Gastrocnemius medialis (tissue), 4 donors: ENCODE measurements at regions not wholly inside any gene's neighbourhood (a gene's known extent, or its start where the extent isn't known, plus 50 kb on each side); places are given as distances from the start of the nearest gene placed in this dataset.

ENCODE experiments used
- ATAC-seq, 2 donors: fragments of 150-250 bp; one replicate each; pipeline ENCODE4 v1.9.1; 2016
- DNase-seq, 2 donors: peaks; one replicate each; pipeline ENCODE4 v3.0.0-alpha.2; 2019
- H3K27ac ChIP-seq, 4 donors: fragments of 200-600 bp; sonication (generic); 1 replicate in 1 of 4; 2 replicates in 3 of 4; pipeline ENCODE4 v1.5.1; 2016 to 2018; ENCODE audit warnings: mild to moderate bottlenecking in 2 of 4, moderate library complexity in 1 of 4
- H3K27me3 ChIP-seq, 3 donors: fragments of 200-600 bp; sonication (generic) in 2 of 3; 1 replicate in 1 of 3; 2 replicates in 2 of 3; pipeline versions ENCODE4 v1.5.1 to v1.6.0; 2016 to 2019; ENCODE audit warnings: mild to moderate bottlenecking in 1 of 3, moderate library complexity in 1 of 3
- H3K36me3 ChIP-seq, 2 donors: fragments of 200-600 bp; sonication (generic) in 1 of 2; one replicate each; pipeline ENCODE4 v1.5.1; 2017 to 2018
- H3K4me1 ChIP-seq, 2 donors: fragments of 200-600 bp; sonication (generic) in 1 of 2; one replicate each; pipeline ENCODE4 v1.5.1; 2016 to 2017; ENCODE audit warnings: mild to moderate bottlenecking in 2 of 2
- H3K4me3 ChIP-seq, 4 donors: fragments of 200-600 bp; sonication (generic) in 3 of 4; 1 replicate in 1 of 4; 2 replicates in 3 of 4; pipeline ENCODE4 v1.5.1; 2016 to 2019; ENCODE audit warnings: mild to moderate bottlenecking in 2 of 4
- H3K9me3 ChIP-seq, 3 donors: fragments of 200-600 bp; sonication (generic) in 2 of 3; 1 replicate in 1 of 3; 2 replicates in 2 of 3; pipeline ENCODE4 v1.5.1; 2016 to 2019
- POLR2A ChIP-seq, 2 donors: fragments of 450-650 bp; IDR thresholded peaks; one replicate each; pipeline ENCODE4 v1.6.1; 2017; ENCODE audit warnings: antibody characterized with exemption in 2 of 2, mild to moderate bottlenecking in 2 of 2, moderate library complexity in 2 of 2
- in situ Hi-C, 4 donors: fragments of 200-750 bp; cut with MboI; loops; one replicate each; pipeline versions ENCODE4 v1.15.0 to v1.8.0; 2017; ENCODE audit warnings: low sequenced_read_pairs in 4 of 4
- intact Hi-C: fragments of 100-400 bp; cut with DNase I; formaldehyde crosslinking; loops from one replicate; pipeline ENCODE4 v1.15.1; 2023; ENCODE audit warnings: low total_unique reads
- TF ChIP-seq, protein P1 (sequence below), 5 experiments: fragments of 450-650 bp in 3 of 5; fragments of 200-600 bp in 2 of 5; sonication (generic) in 2 of 5; IDR thresholded peaks in 4 of 5; conservative IDR thresholded peaks in 1 of 5; 1 replicate in 4 of 5; 2 replicates in 1 of 5; pipeline ENCODE4 v1.5.1; 2016 to 2019; ENCODE audit warnings: antibody characterized with exemption in 5 of 5, mild to moderate bottlenecking in 3 of 5, moderate library complexity in 3 of 5

DNA sequence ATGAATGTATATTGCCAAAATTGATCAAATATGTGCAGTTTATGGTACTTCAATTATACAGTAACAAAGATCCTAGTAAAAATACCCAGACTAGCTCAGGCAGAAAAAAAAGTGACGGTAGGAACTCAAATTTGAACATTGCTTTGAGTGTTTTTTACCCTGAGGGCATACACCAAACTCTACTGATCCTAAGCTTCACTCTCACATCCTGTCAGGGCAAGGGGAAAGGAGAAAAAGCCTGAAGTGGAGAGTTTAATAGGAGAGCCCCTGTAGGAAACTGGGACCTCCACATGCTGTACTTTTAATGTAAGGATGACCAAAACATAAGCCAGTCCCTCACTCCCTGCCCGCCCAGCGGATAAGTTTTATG lies 59.8 kb upstream of the GNG12 start:
- intact Hi-C loops, result no loop called here
- no peak overlapping the region for H3K4me3 ChIP-seq
- H3K9me3 ChIP-seq, result no peaks in the 10 kb centered on the region
- in situ Hi-C loops, result no loop called here
- no peak overlapping the region for H3K27ac ChIP-seq
- no peaks in the 10 kb centered on the region for H3K27me3 ChIP-seq
- ATAC-seq, result no peak
- H3K36me3 ChIP-seq, result no peaks in the 10 kb centered on the region
- no peak for DNase-seq
- H3K4me1 ChIP-seq, result no peaks in the 10 kb centered on the region
- TF ChIP-seq, protein P1, sequence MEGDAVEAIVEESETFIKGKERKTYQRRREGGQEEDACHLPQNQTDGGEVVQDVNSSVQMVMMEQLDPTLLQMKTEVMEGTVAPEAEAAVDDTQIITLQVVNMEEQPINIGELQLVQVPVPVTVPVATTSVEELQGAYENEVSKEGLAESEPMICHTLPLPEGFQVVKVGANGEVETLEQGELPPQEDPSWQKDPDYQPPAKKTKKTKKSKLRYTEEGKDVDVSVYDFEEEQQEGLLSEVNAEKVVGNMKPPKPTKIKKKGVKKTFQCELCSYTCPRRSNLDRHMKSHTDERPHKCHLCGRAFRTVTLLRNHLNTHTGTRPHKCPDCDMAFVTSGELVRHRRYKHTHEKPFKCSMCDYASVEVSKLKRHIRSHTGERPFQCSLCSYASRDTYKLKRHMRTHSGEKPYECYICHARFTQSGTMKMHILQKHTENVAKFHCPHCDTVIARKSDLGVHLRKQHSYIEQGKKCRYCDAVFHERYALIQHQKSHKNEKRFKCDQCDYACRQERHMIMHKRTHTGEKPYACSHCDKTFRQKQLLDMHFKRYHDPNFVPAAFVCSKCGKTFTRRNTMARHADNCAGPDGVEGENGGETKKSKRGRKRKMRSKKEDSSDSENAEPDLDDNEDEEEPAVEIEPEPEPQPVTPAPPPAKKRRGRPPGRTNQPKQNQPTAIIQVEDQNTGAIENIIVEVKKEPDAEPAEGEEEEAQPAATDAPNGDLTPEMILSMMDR (IDR thresholded peaks at IDR 0.05 in 4 of 5, conservative IDR thresholded peaks at IDR 0.05 in 1 of 5), result no peak
- no peak for TF ChIP-seq POLR2A (IDR thresholded peaks at IDR 0.05)

DNA sequence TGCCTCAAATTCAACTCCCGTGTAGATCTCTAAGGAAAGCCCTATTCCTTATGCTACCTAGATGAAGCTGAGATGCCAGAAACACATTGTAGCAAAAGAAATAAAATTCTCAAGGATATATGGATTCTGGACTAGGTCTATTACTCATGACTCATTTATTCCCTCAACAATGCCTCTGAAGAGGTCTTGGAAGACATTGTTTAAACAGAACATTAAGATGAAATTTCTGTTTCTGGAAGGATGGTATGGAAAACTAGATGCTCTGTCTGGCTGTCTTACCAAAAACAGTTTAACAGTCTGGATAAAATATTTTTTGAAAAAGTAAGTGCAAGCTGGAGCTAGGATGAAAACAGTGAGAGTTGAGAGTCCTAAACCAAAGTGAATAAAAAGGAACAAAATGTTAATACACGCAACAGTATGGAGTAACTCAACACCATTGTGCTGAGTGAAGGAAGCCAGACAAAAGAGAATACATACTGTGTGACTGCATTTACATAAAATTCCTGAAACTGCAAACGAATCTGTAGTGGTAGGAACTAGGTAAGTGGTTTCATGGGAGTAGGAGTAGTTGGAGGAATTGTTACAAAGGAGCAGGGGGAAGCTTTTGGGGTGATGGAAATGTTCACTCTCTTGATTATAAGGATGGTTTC lies 59.3 kb upstream of the GNG12 start:
- H3K27ac ChIP-seq, result no peak overlapping the region

DNA sequence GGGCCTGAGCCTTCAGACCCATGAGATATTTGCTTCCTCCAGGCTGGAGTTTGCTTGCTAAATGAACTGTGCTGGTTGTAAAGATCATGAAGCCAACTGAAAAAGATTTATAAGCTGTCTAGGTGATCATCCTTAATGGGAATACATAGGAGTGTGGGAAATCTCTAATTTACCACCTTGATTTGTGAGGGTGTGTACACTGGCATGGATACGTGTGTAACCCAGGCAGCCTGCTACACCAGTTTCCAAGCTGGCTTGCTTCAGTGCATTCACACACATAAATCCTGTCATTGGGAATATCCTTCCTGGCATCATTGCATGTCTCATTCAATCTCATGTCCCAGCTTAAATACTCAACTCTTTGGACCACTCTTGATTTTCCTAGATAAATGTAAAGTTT lies 57.6 kb upstream of the GNG12 start:
- in situ Hi-C loops, result no loop called here
- H3K4me1 ChIP-seq, result no peaks in the 10 kb centered on the region
- no peak for DNase-seq
- no peaks in the 10 kb centered on the region for H3K27me3 ChIP-seq
- H3K4me3 ChIP-seq, result no peak overlapping the region
- no peak overlapping the region for H3K27ac ChIP-seq
- no peak for ATAC-seq
- H3K9me3 ChIP-seq, result no peaks in the 10 kb centered on the region
- intact Hi-C loops, result no loop called here
- no peaks in the 10 kb centered on the region for H3K36me3 ChIP-seq
- TF ChIP-seq POLR2A (IDR thresholded peaks at IDR 0.05), result no peak
- TF ChIP-seq, protein P1 (IDR thresholded peaks at IDR 0.05 in 4 of 5, conservative IDR thresholded peaks at IDR 0.05 in 1 of 5), result no peak

More for the DNA sequence above, 59.3 kb upstream of the GNG12 start:
- no peak for TF ChIP-seq POLR2A (IDR thresholded peaks at IDR 0.05)
- TF ChIP-seq, protein P1 (IDR thresholded peaks at IDR 0.05 in 4 of 5, conservative IDR thresholded peaks at IDR 0.05 in 1 of 5), result no peak
- ATAC-seq (no peak), DNase-seq (no peak)
- in situ Hi-C loops, result no loop called here
- Histone ChIP-seq H3K4me3 (no peak overlapping the region), H3K36me3 (no peaks in the 10 kb centered on the region), H3K27me3 (no peaks in the 10 kb centered on the region), H3K4me1 (no peaks in the 10 kb centered on the region), H3K9me3 (no peaks in the 10 kb centered on the region)
- intact Hi-C loops, result no loop called here

DNA sequence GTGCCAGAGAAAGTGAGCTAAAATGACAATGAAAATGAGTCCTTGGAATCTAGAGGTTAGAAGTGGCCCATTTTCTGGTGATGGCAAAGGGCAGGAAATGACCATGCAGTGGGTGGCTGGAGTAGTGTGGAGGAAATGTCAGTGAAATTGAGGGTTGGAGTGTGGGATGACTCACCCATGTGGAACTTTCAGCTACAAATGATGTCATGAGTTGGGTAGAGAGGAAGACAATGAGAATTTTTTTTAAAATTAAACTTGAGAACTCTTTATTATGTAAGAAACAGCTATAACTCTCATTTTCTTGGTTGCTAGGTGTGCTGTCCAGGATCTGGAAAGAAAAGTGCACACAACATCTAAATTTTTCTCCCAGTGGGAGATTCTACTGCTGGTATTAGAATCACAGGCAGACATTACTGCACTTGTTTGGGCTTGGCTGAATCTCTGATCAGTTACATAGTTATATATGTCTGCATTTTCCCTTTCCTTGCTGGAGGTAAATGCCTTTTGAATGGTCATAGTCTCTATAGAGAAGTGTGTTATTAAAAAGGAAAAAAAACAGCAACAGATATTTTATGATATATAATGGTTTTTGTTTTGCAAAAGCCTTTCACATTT lies 56.8 kb upstream of the GNG12 start:
- no peaks in the 10 kb centered on the region for H3K9me3 ChIP-seq
- no peaks in the 10 kb centered on the region for H3K4me1 ChIP-seq
- intact Hi-C loops (no loop called here), in situ Hi-C loops (no loop called here)
- H3K27ac ChIP-seq, result no peak overlapping the region
- H3K4me3 ChIP-seq, result no peak overlapping the region
- H3K36me3 ChIP-seq, result no peaks in the 10 kb centered on the region
- no peak for ATAC-seq
- no peak for DNase-seq
- H3K27me3 ChIP-seq, result no peaks in the 10 kb centered on the region
- TF ChIP-seq, protein P1 (IDR thresholded peaks at IDR 0.05 in 4 of 5, conservative IDR thresholded peaks at IDR 0.05 in 1 of 5), result no peak
- no peak for TF ChIP-seq POLR2A (IDR thresholded peaks at IDR 0.05)
